Esophagus muscularis mucosa (tissue), 3 donors: ENCODE measurements at regions not wholly inside any gene's neighbourhood (a gene's known extent, or its start where the extent isn't known, plus 50 kb on each side); places are given as distances from the start of the nearest gene placed in this dataset.
"Not testable (repeated sequence)": the region's sequence is repeated elsewhere in the genome, so short reads cannot be mapped to it uniquely, and the experiment has no call there.

Experiments
- POLR2AphosphoS5 ChIP-seq, 2 donors: sonication (generic); formaldehyde crosslinking; IDR thresholded peaks; one replicate each; pipeline ENCODE4 v1.6.1; 2017; ENCODE audit warnings: antibody characterized with exemption in 2 of 2
- TF ChIP-seq, protein P1 (sequence below), 3 experiments: fragments of 200-600 bp in 2 of 3; fragments of 450-650 bp in 1 of 3; sonication (generic) in 2 of 3; IDR thresholded peaks; one replicate each; pipeline ENCODE4 v1.5.1; 2017 to 2019; ENCODE audit warnings: antibody characterized with exemption in 3 of 3, mild to moderate bottlenecking in 2 of 3, moderate library complexity in 1 of 3

GRCh38 chr1:78753679-78754078 lies 104.0 kb downstream of the IFI44 start:
- TF ChIP-seq, protein P1, sequence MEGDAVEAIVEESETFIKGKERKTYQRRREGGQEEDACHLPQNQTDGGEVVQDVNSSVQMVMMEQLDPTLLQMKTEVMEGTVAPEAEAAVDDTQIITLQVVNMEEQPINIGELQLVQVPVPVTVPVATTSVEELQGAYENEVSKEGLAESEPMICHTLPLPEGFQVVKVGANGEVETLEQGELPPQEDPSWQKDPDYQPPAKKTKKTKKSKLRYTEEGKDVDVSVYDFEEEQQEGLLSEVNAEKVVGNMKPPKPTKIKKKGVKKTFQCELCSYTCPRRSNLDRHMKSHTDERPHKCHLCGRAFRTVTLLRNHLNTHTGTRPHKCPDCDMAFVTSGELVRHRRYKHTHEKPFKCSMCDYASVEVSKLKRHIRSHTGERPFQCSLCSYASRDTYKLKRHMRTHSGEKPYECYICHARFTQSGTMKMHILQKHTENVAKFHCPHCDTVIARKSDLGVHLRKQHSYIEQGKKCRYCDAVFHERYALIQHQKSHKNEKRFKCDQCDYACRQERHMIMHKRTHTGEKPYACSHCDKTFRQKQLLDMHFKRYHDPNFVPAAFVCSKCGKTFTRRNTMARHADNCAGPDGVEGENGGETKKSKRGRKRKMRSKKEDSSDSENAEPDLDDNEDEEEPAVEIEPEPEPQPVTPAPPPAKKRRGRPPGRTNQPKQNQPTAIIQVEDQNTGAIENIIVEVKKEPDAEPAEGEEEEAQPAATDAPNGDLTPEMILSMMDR (IDR thresholded peaks at IDR 0.05): not testable (repeated sequence)
- not testable (repeated sequence) for TF ChIP-seq POLR2AphosphoS5 (IDR thresholded peaks at IDR 0.05)
